HG03196 (cell line): ENCODE measurements at regions not wholly inside any gene's neighbourhood (a gene's known extent, or its start where the extent isn't known, plus 50 kb on each side); places are given as distances from the start of the nearest gene placed in this dataset.

ENCODE experiments used
- ATAC-seq: cut with Tn5 transposase; IDR thresholded peaks from one replicate; pipeline ENCODE4 v1.9.1; 2021; ENCODE audit not compliant: unreplicated experiment

GRCh38 chr7:68258609-68259008, 1262.0 kb downstream of the TYW1 start:
- ATAC-seq, result no peak

- no peak for ATAC-seq
These were observed 1268.6 kb downstream of the TYW1 start for GRCh38 chr7:68265258-68265657.

- ATAC-seq, result no peak
These were observed 1269.5 kb downstream of the TYW1 start for GRCh38 chr7:68266004-68266579.

GRCh38 chr7:68267486-68267885, 1270.9 kb downstream of the TYW1 start:
- no peak for ATAC-seq

GRCh38 chr7:68269405-68269804, 1272.8 kb downstream of the TYW1 start:
- ATAC-seq, result no peak

GRCh38 chr7:68272507-68272906, 1275.9 kb downstream of the TYW1 start:
- no peak for ATAC-seq

GRCh38 chr7:68276725-68277124, 1280.1 kb downstream of the TYW1 start:
- ATAC-seq, result no peak

- no peak for ATAC-seq
These were observed 1283.3 kb downstream of the TYW1 start for GRCh38 chr7:68279827-68280400.

GRCh38 chr7:68280931-68281330, 1284.3 kb downstream of the TYW1 start:
- ATAC-seq, result no peak

- no peak for ATAC-seq
These were observed 1291.5 kb downstream of the TYW1 start for GRCh38 chr7:68288144-68288593.

- ATAC-seq, result no peak
These were observed 1295.1 kb downstream of the TYW1 start for GRCh38 chr7:68291710-68292109.

GRCh38 chr7:68295386-68295785, 1298.8 kb downstream of the TYW1 start:
- no peak for ATAC-seq

- no peak for ATAC-seq
These were observed 1293.7 kb upstream of the AUTS2 start for GRCh38 chr7:68304536-68304935.

GRCh38 chr7:68306692-68307107, 1291.6 kb upstream of the AUTS2 start:
- no peak for ATAC-seq

- ATAC-seq, result no peak
These were observed 1289.0 kb upstream of the AUTS2 start for GRCh38 chr7:68309271-68309670.

- no peak for ATAC-seq
These were observed 1288.5 kb upstream of the AUTS2 start for GRCh38 chr7:68309806-68310205.

GRCh38 chr7:68311958-68312357, 1286.3 kb upstream of the AUTS2 start:
- no peak for ATAC-seq

GRCh38 chr7:68313806-68314205, 1284.5 kb upstream of the AUTS2 start:
- ATAC-seq, result no peak

- ATAC-seq, result no peak
These were observed 1284.1 kb upstream of the AUTS2 start for GRCh38 chr7:68314208-68314607.

- no peak for ATAC-seq
These were observed 1280.8 kb upstream of the AUTS2 start for GRCh38 chr7:68317476-68317875.

GRCh38 chr7:68319061-68319460, 1279.2 kb upstream of the AUTS2 start:
- no peak for ATAC-seq

- no peak for ATAC-seq
These were observed 1277.1 kb upstream of the AUTS2 start for GRCh38 chr7:68321076-68321639.
